Vagina (tissue), 2 donors: ENCODE measurements at regions not wholly inside any gene's neighbourhood (a gene's known extent, or its start where the extent isn't known, plus 50 kb on each side); places are given as distances from the start of the nearest gene placed in this dataset.

Experiments used
- DNase-seq, 2 donors: peaks; one replicate each; pipeline ENCODE4 v3.0.0-alpha.2; 2017; ENCODE audit errors: extremely low spot score in 2 of 2
- H3K27ac ChIP-seq: fragments of 200-600 bp; sonication (generic); one replicate; pipeline ENCODE4 v1.5.1; 2019
- H3K27me3 ChIP-seq: fragments of 200-600 bp; sonication (generic); one replicate; pipeline ENCODE4 v1.5.1; 2019
- H3K36me3 ChIP-seq, 2 donors: fragments of 200-600 bp; sonication (generic); one replicate each; pipeline ENCODE4 v1.5.1; 2017 to 2019
- H3K4me1 ChIP-seq: fragments of 200-600 bp; sonication (generic); one replicate; pipeline ENCODE4 v1.5.1; 2019
- H3K4me3 ChIP-seq, 2 donors: fragments of 200-600 bp; sonication (generic); 1 replicate in 1 of 2; 2 replicates in 1 of 2; pipeline ENCODE4 v1.5.1; 2016 to 2019
- H3K9me3 ChIP-seq: fragments of 200-600 bp; sonication (generic); one replicate; pipeline ENCODE4 v1.5.1; 2019
- POLR2A ChIP-seq, 2 donors: fragments of 450-650 bp; IDR thresholded peaks; one replicate each; pipeline ENCODE4 v1.6.1; 2017; ENCODE audit warnings: antibody characterized with exemption in 2 of 2, mild to moderate bottlenecking in 2 of 2, moderate library complexity in 2 of 2
- POLR2AphosphoS5 ChIP-seq, 2 donors: sonication (generic); formaldehyde crosslinking; IDR thresholded peaks; one replicate each; pipeline ENCODE4 v1.9.0; 2017; ENCODE audit warnings: antibody characterized with exemption in 2 of 2, mild to moderate bottlenecking in 2 of 2, low read depth in 1 of 2; ENCODE audit not compliant: insufficient read depth in 1 of 2
- intact Hi-C: fragments of 100-400 bp; cut with DNase I; formaldehyde crosslinking; loops from one replicate; pipeline ENCODE4 v1.15.1; 2023
- TF ChIP-seq, protein P1 (sequence below), 3 experiments: fragments of 450-650 bp in 2 of 3; fragments of 200-600 bp in 1 of 3; sonication (generic) in 1 of 3; IDR thresholded peaks; one replicate each; pipeline ENCODE4 v1.5.1; 2017 to 2019; ENCODE audit warnings: antibody characterized with exemption in 3 of 3, mild to moderate bottlenecking in 2 of 3, moderate library complexity in 2 of 3

DNA sequence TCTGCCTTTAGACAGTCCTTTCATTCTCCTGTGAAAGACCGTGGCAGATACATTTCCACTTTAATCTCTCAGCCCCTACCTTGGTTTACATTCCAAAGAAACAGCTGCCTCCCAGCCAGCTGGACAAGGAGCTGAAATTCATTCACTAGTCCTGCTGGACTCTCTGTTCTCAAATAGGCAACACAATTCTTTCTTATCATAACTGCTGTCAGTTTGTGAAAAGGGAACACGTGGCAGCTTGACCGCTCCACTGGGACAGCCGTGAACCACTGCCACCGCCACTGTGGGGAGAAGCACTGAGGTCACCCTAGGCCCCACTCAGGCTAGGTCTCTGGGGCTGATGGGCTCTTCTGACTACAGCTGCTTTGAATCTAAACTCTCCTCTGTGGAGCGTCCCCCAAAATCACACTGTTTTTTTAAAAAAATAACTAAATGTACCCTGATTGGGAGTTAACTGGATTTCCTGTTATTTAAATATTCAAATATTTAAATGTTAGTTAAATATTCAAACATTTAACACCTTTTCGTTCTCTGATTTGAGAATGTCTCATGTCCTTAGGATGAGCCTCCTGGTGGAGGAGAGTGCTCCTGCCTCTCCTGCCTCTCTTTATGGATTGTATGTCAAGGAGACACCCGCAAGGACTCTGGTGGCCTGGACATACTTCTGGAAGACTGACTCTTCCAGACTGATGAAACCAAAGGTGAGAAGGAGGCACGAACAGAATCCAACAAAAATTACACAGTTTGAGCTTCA lies 120.1 kb downstream of the BOD1 start:
- DNase-seq, result peak; percentile 28 to 60
- no peaks in the 10 kb centered on the region for H3K9me3 ChIP-seq
- no peaks in the 10 kb centered on the region for H3K27me3 ChIP-seq
- H3K4me3 ChIP-seq, result no peak overlapping the region
- intact Hi-C loops, result no loop called here
- peak overlapping the region; percentile 11 for H3K27ac ChIP-seq
- H3K36me3 ChIP-seq, result no peaks in the 10 kb centered on the region
- TF ChIP-seq POLR2AphosphoS5 (IDR thresholded peaks at IDR 0.05; ENCODE audit: insufficient read depth in 1 of 2, low read depth in 1 of 2), result no peak
- TF ChIP-seq, protein P1, sequence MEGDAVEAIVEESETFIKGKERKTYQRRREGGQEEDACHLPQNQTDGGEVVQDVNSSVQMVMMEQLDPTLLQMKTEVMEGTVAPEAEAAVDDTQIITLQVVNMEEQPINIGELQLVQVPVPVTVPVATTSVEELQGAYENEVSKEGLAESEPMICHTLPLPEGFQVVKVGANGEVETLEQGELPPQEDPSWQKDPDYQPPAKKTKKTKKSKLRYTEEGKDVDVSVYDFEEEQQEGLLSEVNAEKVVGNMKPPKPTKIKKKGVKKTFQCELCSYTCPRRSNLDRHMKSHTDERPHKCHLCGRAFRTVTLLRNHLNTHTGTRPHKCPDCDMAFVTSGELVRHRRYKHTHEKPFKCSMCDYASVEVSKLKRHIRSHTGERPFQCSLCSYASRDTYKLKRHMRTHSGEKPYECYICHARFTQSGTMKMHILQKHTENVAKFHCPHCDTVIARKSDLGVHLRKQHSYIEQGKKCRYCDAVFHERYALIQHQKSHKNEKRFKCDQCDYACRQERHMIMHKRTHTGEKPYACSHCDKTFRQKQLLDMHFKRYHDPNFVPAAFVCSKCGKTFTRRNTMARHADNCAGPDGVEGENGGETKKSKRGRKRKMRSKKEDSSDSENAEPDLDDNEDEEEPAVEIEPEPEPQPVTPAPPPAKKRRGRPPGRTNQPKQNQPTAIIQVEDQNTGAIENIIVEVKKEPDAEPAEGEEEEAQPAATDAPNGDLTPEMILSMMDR (IDR thresholded peaks at IDR 0.05), result no peak
- TF ChIP-seq POLR2A (IDR thresholded peaks at IDR 0.05), result no peak
- H3K4me1 ChIP-seq, result peaks cover 10% of the 10 kb centered on the region

DNA sequence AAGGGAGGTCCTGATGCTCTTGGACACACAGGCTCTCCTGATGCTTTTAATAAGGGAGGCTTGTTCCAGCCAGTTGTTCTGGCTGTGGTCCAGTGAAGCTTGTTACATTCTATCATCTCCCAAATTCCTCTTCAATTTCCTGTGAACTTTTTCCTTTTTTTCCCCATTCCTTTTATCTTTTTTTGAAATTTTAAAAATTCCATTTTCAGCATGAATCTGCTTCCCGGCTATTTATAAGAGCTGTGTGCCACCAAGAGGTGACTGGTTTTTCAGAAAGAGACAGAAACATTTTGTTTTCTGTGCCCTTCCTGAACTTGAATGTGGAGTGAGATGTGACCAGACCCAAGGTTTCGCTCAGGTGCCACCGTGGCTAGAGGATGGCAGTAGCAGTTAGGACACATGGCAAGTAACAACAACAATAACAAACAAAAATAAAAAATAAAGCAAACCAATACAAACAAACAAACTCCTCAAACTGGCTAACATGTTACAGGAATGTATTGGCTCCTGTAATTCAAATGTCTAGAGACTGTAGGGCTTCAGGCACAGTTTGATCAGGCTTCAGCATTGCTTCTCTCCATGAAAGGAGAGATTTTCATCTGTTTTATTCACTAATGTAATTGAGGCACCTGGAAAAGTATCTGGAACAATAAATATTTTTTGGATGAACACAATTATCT lies 121.1 kb downstream of the BOD1 start:
- H3K27me3 ChIP-seq, result no peaks in the 10 kb centered on the region
- no peaks in the 10 kb centered on the region for H3K9me3 ChIP-seq
- intact Hi-C loops, result no loop called here
- peak overlapping the region; percentile 11 for H3K27ac ChIP-seq
- H3K4me3 ChIP-seq, result no peak overlapping the region
- no peak for TF ChIP-seq POLR2A (IDR thresholded peaks at IDR 0.05)
- no peaks in the 10 kb centered on the region for H3K36me3 ChIP-seq
- H3K4me1 ChIP-seq, result peaks cover 10% of the 10 kb centered on the region
- peak in 1 of 2 donors; percentile 58 for DNase-seq

DNA sequence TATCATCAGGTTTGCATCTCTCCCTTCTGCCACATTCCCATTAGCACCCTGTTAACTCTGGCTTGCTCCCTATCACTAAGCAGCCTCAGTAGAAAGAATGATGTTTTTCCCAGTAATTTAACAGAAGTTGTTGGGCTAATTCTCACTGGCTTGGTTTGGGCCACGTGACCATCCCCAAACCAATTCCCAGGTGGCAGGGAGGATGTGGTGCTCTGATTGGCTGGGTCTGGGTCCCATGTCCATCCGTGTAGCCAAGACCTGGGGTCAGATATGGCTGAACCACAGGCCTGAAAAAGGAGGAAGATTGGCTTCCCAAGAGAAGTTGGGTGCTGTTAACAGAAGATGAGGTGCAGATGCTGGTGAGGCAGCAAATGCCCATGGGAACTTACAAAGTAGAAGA lies 122.0 kb downstream of the BOD1 start:
- H3K9me3 ChIP-seq, result no peaks in the 10 kb centered on the region
- H3K36me3 ChIP-seq, result no peaks in the 10 kb centered on the region
- H3K4me1 ChIP-seq, result peaks cover 10% of the 10 kb centered on the region
- intact Hi-C loops, result no loop called here
- no peak overlapping the region for H3K4me3 ChIP-seq
- no peak for TF ChIP-seq POLR2AphosphoS5 (IDR thresholded peaks at IDR 0.05; ENCODE audit: insufficient read depth in 1 of 2, low read depth in 1 of 2)
- TF ChIP-seq POLR2A (IDR thresholded peaks at IDR 0.05), result no peak
- TF ChIP-seq, protein P1 (IDR thresholded peaks at IDR 0.05), result no peak
- H3K27me3 ChIP-seq, result no peaks in the 10 kb centered on the region
- DNase-seq, result peak; percentile 25 to 74
- H3K27ac ChIP-seq, result no peak overlapping the region

DNA sequence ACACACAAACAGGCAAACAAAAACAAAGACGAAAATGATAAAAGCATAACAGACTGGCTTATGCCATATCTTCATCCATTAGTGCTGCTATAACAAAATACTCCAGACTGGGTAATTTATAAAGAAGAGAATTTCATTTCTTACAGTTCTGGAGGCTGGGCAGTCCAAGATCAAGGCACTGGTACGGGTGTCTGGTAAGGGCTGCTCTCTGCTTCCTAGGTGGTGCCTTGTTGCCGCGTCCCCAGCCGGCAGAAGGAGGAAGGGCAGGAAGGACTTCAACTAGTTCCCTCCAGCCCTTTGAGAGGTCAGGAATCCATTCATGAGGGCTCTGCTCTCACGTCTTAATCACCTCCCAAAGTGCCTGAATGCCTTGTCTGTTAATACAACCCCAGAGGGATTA lies 122.6 kb downstream of the BOD1 start:
- peak; percentile 58 to 84 for DNase-seq
- no peak for TF ChIP-seq POLR2AphosphoS5 (IDR thresholded peaks at IDR 0.05; ENCODE audit: insufficient read depth in 1 of 2, low read depth in 1 of 2)
- peaks cover 6% of the 10 kb centered on the region for H3K4me1 ChIP-seq
- intact Hi-C loops, result no loop called here
- no peaks in the 10 kb centered on the region for H3K27me3 ChIP-seq
- H3K27ac ChIP-seq, result no peak overlapping the region
- H3K9me3 ChIP-seq, result no peaks in the 10 kb centered on the region
- no peak overlapping the region for H3K4me3 ChIP-seq
- no peaks in the 10 kb centered on the region for H3K36me3 ChIP-seq

DNA sequence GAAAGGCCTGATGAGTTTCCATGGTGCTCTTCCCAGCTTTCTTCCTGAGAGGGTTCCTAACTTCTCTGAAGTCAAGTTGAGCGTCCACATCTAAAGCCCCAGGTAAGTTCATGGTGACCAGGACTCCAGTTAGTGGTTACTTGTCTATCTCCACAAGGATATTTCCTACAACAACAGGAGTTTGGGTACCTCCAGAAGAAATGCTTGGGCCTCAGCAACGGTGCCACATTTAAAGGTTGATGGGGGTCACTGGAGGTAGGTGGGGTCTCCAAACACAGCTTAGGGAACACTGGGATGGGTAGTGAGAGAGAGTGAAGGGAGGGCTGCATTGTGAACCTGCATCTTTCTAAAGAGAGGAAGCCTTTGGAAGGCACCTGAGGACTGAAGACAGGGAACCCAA lies 123.4 kb downstream of the BOD1 start:
- DNase-seq, result peak in 1 of 2 donors; percentile 56
- H3K27ac ChIP-seq, result no peak overlapping the region
- no peaks in the 10 kb centered on the region for H3K4me1 ChIP-seq
- H3K27me3 ChIP-seq, result no peaks in the 10 kb centered on the region
- intact Hi-C loops, result no loop called here
- no peak overlapping the region for H3K4me3 ChIP-seq
- no peaks in the 10 kb centered on the region for H3K36me3 ChIP-seq
- TF ChIP-seq, protein P1 (IDR thresholded peaks at IDR 0.05), result no peak
- TF ChIP-seq POLR2AphosphoS5 (IDR thresholded peaks at IDR 0.05; ENCODE audit: insufficient read depth in 1 of 2, low read depth in 1 of 2), result no peak
- TF ChIP-seq POLR2A (IDR thresholded peaks at IDR 0.05), result no peak
- H3K9me3 ChIP-seq, result no peaks in the 10 kb centered on the region

DNA sequence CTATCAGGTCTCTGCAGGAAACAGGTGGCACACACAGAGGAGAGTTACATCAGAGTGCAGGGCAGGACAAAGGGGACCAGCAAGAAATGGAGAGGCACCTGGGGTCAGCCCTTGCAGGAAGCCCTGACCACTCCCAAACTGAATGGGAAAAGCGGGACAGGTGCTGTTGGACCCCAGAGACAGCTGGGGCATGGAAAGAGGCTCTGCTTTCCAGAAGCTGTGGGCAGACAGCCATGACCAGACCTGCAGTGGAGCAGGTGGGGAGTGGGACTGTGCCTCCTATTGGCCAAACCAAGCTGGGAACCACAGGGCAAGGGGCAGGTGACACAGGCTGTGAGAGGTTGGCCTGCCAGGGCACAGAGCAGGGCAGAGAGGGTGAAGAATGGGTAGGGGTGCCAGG lies 125.8 kb downstream of the BOD1 start:
- Histone ChIP-seq H3K9me3 (no peaks in the 10 kb centered on the region), H3K4me1 (no peaks in the 10 kb centered on the region), H3K4me3 (no peak overlapping the region), H3K36me3 (no peaks in the 10 kb centered on the region), H3K27me3 (no peaks in the 10 kb centered on the region), H3K27ac (no peak overlapping the region)
- TF ChIP-seq, protein P1 (IDR thresholded peaks at IDR 0.05), result no peak
- TF ChIP-seq POLR2AphosphoS5 (IDR thresholded peaks at IDR 0.05; ENCODE audit: insufficient read depth in 1 of 2, low read depth in 1 of 2) (no peak), POLR2A (IDR thresholded peaks at IDR 0.05) (no peak)
- no peak for DNase-seq
- intact Hi-C loops, result no loop called here
